NCI-H1417 (cell line): ENCODE measurements at regions not wholly inside any gene's neighbourhood (a gene's known extent, or its start where the extent isn't known, plus 50 kb on each side); places are given as distances from the start of the nearest gene placed in this dataset.

Source experiments
- DNase-seq, 3 experiments: peaks; one replicate each; lab custom pipeline; 2025; lab: John Stamatoyannopoulos, UW

DNA sequence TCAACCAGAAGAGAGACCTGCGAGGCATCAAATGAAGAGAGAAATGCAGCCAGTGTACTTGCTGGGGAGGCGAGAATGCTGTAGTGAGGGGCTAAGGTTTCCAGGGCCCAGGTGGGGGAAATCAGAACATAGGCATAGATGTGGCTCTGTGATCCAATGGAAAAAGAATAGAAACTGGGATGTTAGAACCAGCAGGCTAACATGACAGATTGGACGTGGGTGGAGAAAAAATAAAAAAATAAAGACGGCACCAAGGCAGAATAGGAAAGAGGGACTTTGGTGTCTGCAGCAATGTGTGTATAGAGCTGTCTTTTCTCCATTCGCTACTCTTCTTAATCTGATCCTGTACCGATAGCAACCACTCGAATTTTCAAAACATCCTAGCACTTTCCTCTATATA lies 381.0 kb upstream of the NBEA start:
- DNase-seq = no peak

GRCh38 chr13:34567597-34567996 lies 374.5 kb upstream of the NBEA start:
- no peak for DNase-seq

DNA sequence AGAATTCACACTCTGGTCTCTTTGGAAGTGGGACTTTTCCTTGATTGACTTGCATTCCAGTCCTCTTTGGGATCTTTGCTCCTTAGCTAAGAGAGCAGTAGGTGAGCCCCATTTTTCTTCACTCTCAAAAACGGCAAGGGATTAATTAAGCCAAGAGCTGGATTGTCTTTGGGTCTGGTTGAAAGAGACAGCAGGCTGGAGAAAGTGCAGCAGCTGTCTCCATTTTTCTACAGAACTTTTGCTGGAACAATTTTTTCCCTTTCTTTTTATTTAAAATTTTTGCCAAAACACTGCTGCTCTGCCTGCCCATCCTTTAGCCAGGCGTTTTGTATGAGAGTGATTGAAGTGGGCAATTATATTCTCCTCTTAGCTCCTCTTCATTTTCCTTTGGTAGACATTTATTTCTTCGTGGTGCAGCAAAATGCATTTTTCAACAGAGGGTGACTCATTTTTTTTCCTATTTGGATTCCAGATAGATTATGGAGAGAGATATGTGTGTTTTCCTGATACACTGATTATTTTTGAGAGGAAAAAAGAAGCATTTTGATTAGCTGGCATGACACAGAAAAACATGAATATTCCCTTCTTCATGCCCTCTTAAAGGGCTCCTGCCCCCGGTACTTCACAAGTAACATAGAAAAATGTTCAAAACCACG lies 371.2 kb upstream of the NBEA start:
- no peak for DNase-seq

- DNase-seq = no peak
Observed at GRCh38 chr13:34571716-34572115, 370.4 kb upstream of the NBEA start.

- no peak for DNase-seq
Observed at GRCh38 chr13:34577051-34577450, 365.0 kb upstream of the NBEA start.

DNA sequence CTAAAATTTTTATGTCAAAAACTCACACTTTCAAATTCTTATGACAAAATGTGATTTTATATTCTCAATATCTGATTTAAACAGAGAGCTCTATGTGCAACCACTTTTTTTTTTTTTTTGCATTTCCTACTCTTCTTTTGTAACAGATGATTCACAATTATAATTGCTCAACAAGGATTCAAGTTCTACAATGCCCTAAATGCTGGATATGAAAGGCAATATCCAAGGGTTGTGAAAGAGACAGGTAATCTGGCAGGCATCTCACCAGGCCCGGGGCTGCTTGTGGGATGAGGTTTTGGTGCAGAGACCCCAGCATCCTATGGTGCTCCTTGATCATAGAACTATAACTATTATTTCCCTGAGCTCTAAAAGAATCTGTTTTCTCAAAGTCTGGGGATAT lies 363.6 kb upstream of the NBEA start:
- no peak for DNase-seq

GRCh38 chr13:34578917-34579316 lies 363.2 kb upstream of the NBEA start:
- no peak for DNase-seq

DNA sequence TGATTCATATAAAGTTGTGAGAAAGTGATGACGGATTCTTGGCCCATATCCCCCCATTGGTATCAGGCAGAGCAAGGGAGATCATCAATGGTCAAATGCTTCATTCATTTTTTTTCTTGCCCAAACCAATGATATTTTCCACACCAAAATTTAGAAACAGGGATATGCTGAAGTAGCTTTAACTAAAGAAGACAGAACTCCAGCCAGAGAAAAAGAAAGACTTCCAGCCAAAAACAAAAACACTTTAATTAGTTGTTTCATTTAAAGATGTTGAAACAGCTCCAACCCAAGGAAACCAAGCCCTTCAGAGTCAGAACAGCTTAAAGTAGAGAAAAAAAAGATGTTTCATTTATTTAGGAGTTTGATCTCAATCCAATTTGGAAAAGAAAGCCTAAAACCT lies 358.9 kb upstream of the NBEA start:
- no peak for DNase-seq

DNA sequence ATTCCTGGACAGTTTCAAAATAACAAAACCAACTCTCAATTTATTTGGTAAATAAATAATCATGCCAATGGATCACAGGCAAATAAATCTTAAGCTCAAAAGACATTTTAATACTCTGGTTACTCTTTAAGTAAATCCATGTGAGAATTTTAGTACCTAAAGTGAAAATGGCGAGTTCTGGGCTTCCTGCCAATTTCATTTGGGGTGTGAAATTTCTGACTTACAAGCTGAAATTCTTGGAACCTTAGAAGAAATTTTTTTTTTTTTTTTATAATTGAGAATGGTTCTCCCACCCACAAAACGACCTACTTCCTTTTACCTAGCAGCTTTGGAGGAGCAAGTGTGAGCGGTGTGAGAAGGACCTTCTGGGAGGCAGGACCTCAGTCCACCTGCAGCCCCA lies 354.5 kb upstream of the NBEA start:
- DNase-seq = no peak

GRCh38 chr13:34588362-34588761 lies 353.7 kb upstream of the NBEA start:
- no peak for DNase-seq

DNA sequence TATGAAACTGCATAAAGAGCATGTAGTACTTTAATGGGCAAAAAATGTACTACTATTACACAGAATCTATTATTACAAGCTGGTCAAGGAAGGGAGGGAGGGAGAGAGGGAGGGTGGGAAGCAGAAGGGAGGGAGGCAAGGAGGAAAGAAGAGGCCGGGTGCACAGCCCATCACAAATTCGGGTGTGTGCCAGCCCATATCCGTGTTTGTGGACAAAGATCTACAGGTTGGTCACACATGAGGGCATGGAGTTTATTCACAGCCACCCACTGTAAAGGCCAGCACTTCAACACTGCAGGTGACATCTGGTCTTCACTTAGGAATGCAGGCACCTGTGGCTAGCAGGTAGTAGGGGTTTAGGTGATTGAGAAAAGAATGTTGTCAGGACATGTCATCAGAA lies 352.5 kb upstream of the NBEA start:
- no peak for DNase-seq

DNA sequence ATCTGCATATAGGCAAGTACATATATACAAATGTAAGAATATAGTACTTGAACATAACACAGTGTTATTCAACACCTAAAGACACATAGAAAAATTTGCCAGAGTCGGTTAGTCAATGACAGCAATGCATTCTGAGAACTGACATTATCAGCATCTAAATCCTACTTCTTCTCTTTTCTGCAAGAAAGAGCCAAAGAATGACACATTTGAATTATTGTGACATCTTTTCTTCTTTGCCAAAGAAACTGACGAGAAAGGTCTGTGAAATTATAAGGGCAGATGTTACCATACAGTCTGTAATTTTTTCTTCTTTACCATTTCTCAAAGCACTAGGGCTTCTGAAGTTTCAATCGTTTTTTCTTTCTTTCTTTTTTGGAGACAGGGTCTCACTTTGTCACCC lies 350.9 kb upstream of the NBEA start:
- no peak for DNase-seq

- no peak for DNase-seq
Observed at GRCh38 chr13:34591900-34592529, 350.1 kb upstream of the NBEA start.

GRCh38 chr13:34593658-34594057 lies 348.4 kb upstream of the NBEA start:
- DNase-seq = no peak

GRCh38 chr13:34594507-34594906 lies 347.6 kb upstream of the NBEA start:
- no peak for DNase-seq

DNA sequence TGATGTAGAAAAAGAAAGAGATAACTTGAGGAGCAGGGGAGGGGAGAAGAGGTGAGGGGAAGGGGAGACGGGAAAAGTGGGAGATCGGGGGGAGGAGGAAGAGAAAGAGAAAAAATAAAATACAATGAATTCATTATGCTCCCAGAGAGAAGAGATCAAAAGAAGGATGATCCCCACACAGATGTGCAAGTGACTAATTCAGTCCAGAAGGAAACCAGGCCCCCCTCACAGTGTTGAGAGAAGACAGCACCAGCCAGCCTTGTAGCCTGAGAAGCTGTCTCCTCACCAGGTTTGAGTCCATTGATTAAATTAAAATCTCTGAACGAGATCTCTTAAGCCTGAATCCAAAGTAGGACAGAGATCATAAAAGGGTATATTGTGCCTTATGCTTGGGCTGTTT lies 333.7 kb upstream of the NBEA start:
- no peak for DNase-seq

GRCh38 chr13:34611671-34612070 lies 330.4 kb upstream of the NBEA start:
- DNase-seq = peak in 1 of 3 experiments; percentile 9

- no peak for DNase-seq
Observed at GRCh38 chr13:34617473-34618083, 324.5 kb upstream of the NBEA start.

DNA sequence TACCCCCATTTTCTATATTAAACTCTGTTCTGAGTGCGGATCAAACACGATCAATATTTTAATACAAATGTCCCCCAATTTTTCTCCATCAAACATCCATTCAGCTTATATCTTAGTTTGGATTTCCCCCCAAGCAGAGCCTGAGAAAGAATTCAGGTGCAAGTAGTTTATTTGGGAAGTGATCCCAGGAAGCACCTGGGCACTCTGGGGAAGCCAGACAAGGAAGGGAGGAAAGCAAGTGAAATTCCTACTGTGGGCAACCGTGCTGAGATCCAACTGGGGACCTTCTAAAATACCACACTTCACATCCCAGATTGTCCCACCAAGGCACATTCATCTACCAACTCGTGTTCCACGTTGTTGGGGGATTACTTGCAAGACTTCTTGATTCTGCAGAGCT lies 323.4 kb upstream of the NBEA start:
- no peak for DNase-seq

- DNase-seq = peak in 1 of 3 experiments; percentile 3
Observed at GRCh38 chr13:34619326-34619725, 322.7 kb upstream of the NBEA start.

- DNase-seq = peak in 2 of 3 experiments; percentile 38 to 83
Observed at GRCh38 chr13:34620074-34620850, 321.8 kb upstream of the NBEA start.

DNA sequence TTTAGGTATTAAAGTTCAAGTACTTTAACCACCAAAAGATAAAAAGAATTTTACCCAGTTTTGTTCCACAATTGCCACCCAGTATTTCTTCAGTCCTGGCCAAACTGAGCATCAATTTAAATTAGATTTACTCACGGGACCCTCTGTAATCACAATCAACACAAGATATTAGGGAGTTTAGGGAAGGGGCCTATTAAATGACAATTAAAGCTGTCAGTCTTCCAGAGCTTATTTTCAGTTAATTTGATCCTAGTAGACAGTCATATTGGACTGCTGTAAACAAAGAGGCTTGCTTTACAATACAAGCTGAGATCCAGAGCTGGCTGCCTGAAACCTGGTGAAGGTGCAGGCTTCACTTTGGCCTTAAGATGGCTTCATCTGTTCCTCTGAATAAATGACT lies 321.2 kb upstream of the NBEA start:
- peak in 2 of 3 experiments; percentile 33 to 73 for DNase-seq

GRCh38 chr13:34623331-34623730 lies 318.7 kb upstream of the NBEA start:
- DNase-seq = peak in 1 of 3 experiments; percentile 5
